Cardiac muscle cell (in vitro differentiated cells and primary cell): ENCODE measurements at regions not wholly inside any gene's neighbourhood (a gene's known extent, or its start where the extent isn't known, plus 50 kb on each side); places are given as distances from the start of the nearest gene placed in this dataset.

Source experiments
- DNase-seq, 2 donors: peaks; one replicate each; pipeline versions ENCODE4 v3.0.0 to v3.0.0-alpha.2; 2010 to 2017; ENCODE audit warnings: low read depth in 1 of 2, low spot score in 1 of 2
- H3K27ac ChIP-seq: fragments of 200-600 bp; sonication (generic); 2 replicates; pipeline ENCODE4 v1.5.1; 2016
- H3K27me3 ChIP-seq: fragments of 200-600 bp; sonication (generic); 2 replicates; pipeline ENCODE4 v1.6.0; 2016; ENCODE audit warnings: control low read depth
- H3K36me3 ChIP-seq: fragments of 200-600 bp; sonication (generic); 2 replicates; pipeline ENCODE4 v1.5.1; 2016; ENCODE audit warnings: control low read depth
- H3K4me1 ChIP-seq: fragments of 200-600 bp; sonication (generic); 2 replicates; pipeline ENCODE4 v1.8.1; 2017; ENCODE audit warnings: low read depth, mild to moderate bottlenecking, mixed run types
- H3K4me3 ChIP-seq: fragments of 200-600 bp; sonication (generic); 2 replicates; pipeline ENCODE4 v1.5.1; 2016; ENCODE audit warnings: mild to moderate bottlenecking
- H3K9me3 ChIP-seq: fragments of 200-600 bp; sonication (generic); 2 replicates; pipeline ENCODE4 v1.5.1; 2017; ENCODE audit warnings: low read depth, mild to moderate bottlenecking, control low read depth
- CTCF ChIP-seq: IDR thresholded peaks from 2 replicates; pipeline ENCODE4 v1.5.1; 2012; ENCODE audit warnings: low read depth, mild to moderate bottlenecking, low read length

DNA sequence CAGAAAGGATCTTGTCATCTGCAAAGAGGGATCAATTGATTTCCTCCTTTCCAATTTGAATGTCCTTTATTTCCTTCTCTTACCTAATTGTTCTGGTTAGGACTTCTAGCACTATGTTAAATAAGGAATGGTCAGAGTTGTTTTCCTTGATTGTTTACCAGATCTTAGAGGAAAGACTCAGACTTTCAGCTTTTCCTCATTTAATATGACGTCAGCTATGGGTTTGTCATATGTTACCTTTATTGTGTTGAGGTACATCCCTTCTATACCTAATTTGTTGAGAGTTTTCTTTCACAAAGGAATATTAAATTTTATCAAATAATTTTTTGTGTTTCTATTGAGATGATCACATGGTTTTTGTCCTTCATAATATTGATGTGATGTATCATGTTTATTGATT, 656.5 kb upstream of the GRAMD2B start:
- no peak for TF ChIP-seq CTCF
- H3K9me3 ChIP-seq: no peaks in the 10 kb centered on the region
- H3K36me3 ChIP-seq: no peaks in the 10 kb centered on the region
- no peak for DNase-seq
- no peak overlapping the region for H3K27ac ChIP-seq
- H3K4me1 ChIP-seq: peaks cover 3% of the 10 kb centered on the region
- no peak overlapping the region for H3K4me3 ChIP-seq
- no peaks in the 10 kb centered on the region for H3K27me3 ChIP-seq

DNA sequence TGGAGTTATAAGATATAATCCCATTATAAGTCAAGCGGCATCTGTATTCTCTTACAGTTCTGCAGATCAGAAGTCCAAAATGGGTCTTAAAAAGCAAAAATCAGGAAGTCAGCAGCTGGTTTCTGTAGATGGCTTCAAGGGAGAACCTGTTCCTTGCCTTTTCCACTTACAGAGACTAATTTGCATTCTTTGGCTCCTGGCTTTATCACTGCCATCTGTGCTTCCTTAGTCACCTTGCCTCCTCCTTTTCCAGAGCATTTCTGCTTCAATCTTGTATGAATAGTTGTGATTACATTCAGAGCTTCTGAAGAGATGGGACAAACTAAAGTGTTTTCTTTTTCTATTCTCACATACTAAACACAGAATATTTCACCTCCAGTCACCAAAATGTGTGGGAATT, 647.3 kb upstream of the GRAMD2B start:
- Histone ChIP-seq H3K27me3 (no peaks in the 10 kb centered on the region), H3K9me3 (no peaks in the 10 kb centered on the region), H3K27ac (no peak overlapping the region), H3K4me3 (no peak overlapping the region), H3K4me1 (peaks cover 4% of the 10 kb centered on the region), H3K36me3 (no peaks in the 10 kb centered on the region)
- no peak for DNase-seq
- TF ChIP-seq CTCF: no peak

DNA sequence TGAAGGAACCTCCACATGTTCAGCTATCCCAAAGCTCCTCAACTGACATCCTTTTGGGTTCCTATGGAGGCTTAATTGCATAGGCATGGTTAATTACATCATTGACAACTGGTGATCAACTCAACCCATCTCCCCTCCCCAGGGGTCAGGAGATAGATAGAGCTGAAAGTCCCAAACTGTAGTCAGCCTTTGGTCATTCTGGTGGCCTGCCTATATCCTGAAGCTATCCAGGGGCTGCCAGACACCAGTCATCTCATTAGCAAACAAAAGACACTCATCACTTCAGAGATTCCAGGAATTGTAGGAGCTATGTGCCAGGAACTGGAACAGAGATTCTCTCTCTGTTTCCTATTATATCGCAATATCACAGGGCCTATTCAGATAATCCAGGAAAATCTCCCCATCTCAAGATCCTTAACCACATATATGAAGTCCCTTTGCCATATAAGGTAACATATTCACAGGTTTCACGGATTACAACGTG, 646.5 kb upstream of the GRAMD2B start:
- Histone ChIP-seq H3K9me3 (no peaks in the 10 kb centered on the region), H3K27ac (no peak overlapping the region), H3K4me3 (no peak overlapping the region), H3K36me3 (no peaks in the 10 kb centered on the region), H3K27me3 (no peaks in the 10 kb centered on the region), H3K4me1 (peaks cover 4% of the 10 kb centered on the region)
- no peak for DNase-seq
- no peak for TF ChIP-seq CTCF

DNA sequence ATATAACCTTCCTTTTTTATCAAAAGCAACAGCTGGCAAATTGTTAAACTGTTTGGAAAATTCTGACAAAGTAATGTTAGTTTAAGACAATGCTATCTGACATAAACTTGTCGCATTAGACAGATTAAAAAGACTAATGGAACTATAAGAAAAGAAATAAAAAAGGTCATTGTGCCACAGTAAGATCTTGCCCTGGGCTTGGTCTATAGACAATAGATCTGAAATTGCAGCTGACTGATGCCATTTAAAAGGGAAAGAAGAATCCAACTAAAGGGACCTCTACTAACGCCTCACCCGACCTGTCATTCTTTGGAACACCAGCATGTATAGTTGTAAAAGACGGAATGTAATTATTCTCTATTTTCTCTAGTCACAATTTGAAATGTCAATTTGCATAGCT, 644.4 kb upstream of the GRAMD2B start:
- H3K36me3 ChIP-seq: no peaks in the 10 kb centered on the region
- TF ChIP-seq CTCF: no peak
- H3K4me3 ChIP-seq: no peak overlapping the region
- peaks cover 4% of the 10 kb centered on the region for H3K4me1 ChIP-seq
- H3K9me3 ChIP-seq: no peaks in the 10 kb centered on the region
- DNase-seq: no peak
- no peak overlapping the region for H3K27ac ChIP-seq
- no peaks in the 10 kb centered on the region for H3K27me3 ChIP-seq

GRCh38 chr5:125785407-125785806, 637.8 kb upstream of the GRAMD2B start:
- no peaks in the 10 kb centered on the region for H3K4me1 ChIP-seq
- H3K9me3 ChIP-seq: no peaks in the 10 kb centered on the region
- no peak for TF ChIP-seq CTCF
- H3K36me3 ChIP-seq: no peaks in the 10 kb centered on the region
- H3K27me3 ChIP-seq: no peaks in the 10 kb centered on the region
- no peak overlapping the region for H3K4me3 ChIP-seq
- DNase-seq: no peak
- H3K27ac ChIP-seq: no peak overlapping the region

DNA sequence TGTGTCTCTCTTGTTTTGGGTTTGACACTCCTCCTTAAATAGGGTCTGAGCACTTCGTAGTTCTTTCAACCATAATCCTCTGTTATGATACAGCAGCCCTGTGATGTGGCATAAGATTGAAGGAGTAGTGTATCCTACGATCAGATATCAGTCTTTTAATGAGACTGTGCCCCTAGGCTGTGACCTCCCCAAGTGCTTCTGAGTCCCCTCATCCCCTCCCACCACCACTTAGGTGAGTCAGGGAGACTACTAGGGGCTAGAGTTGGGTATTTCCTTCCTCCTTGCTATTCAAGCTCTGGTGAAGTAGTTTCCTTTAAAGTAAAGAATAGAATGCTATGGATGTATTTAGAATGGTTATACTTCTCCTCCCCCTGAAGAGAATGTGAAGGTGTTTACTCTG, 637.2 kb upstream of the GRAMD2B start:
- Histone ChIP-seq H3K4me3 (no peak overlapping the region), H3K9me3 (no peaks in the 10 kb centered on the region), H3K4me1 (no peaks in the 10 kb centered on the region), H3K27ac (no peak overlapping the region), H3K27me3 (no peaks in the 10 kb centered on the region), H3K36me3 (no peaks in the 10 kb centered on the region)
- TF ChIP-seq CTCF: no peak
- no peak for DNase-seq
